Kidney glomerular epithelial cell (primary cell): ENCODE measurements at regions not wholly inside any gene's neighbourhood (a gene's known extent, or its start where the extent isn't known, plus 50 kb on each side); places are given as distances from the start of the nearest gene placed in this dataset.

Experiments
- DNase-seq: peaks from one replicate; lab custom pipeline; 2025; lab: John Stamatoyannopoulos, UW

- no peak for DNase-seq
Observed at GRCh38 chr2:198498516-198498915, 694.1 kb downstream of the PLCL1 start.

GRCh38 chr2:198498048-198498447, 693.7 kb downstream of the PLCL1 start:
- no peak for DNase-seq

GRCh38 chr2:198494931-198495330, 690.5 kb downstream of the PLCL1 start:
- DNase-seq, result no peak

- DNase-seq, result peak; percentile 7
Observed at GRCh38 chr2:198490748-198491147, 686.4 kb downstream of the PLCL1 start.

- DNase-seq, result no peak
Observed at GRCh38 chr2:198488964-198489363, 684.6 kb downstream of the PLCL1 start.

- no peak for DNase-seq
Observed at GRCh38 chr2:198483051-198483450, 678.7 kb downstream of the PLCL1 start.

GRCh38 chr2:198479065-198479464, 674.7 kb downstream of the PLCL1 start:
- no peak for DNase-seq

GRCh38 chr2:198478361-198478760, 674.0 kb downstream of the PLCL1 start:
- DNase-seq, result no peak

- no peak for DNase-seq
Observed at GRCh38 chr2:198476007-198476406, 671.6 kb downstream of the PLCL1 start.

GRCh38 chr2:198471291-198471690, 666.9 kb downstream of the PLCL1 start:
- DNase-seq, result no peak

GRCh38 chr2:198468136-198468535, 663.7 kb downstream of the PLCL1 start:
- DNase-seq, result no peak

GRCh38 chr2:198465970-198466369, 661.6 kb downstream of the PLCL1 start:
- DNase-seq, result no peak

GRCh38 chr2:198456418-198456817, 652.0 kb downstream of the PLCL1 start:
- DNase-seq, result no peak

- no peak for DNase-seq
Observed at GRCh38 chr2:198453866-198454265, 649.5 kb downstream of the PLCL1 start.

GRCh38 chr2:198452327-198452726, 647.9 kb downstream of the PLCL1 start:
- DNase-seq, result no peak

- DNase-seq, result no peak
Observed at GRCh38 chr2:198448789-198449188, 644.4 kb downstream of the PLCL1 start.

- DNase-seq, result no peak
Observed at GRCh38 chr2:198444800-198445287, 640.5 kb downstream of the PLCL1 start.

- DNase-seq, result no peak
Observed at GRCh38 chr2:198441901-198442300, 637.5 kb downstream of the PLCL1 start.

- DNase-seq, result no peak
Observed at GRCh38 chr2:198441246-198441645, 636.9 kb downstream of the PLCL1 start.

- no peak for DNase-seq
Observed at GRCh38 chr2:198440833-198441232, 636.4 kb downstream of the PLCL1 start.

GRCh38 chr2:198438331-198438730, 633.9 kb downstream of the PLCL1 start:
- no peak for DNase-seq

- no peak for DNase-seq
Observed at GRCh38 chr2:198424112-198424511, 619.7 kb downstream of the PLCL1 start.

- no peak for DNase-seq
Observed at GRCh38 chr2:198417836-198418235, 613.4 kb downstream of the PLCL1 start.

GRCh38 chr2:198414976-198415375, 610.6 kb downstream of the PLCL1 start:
- no peak for DNase-seq

- no peak for DNase-seq
Observed at GRCh38 chr2:198411936-198412335, 607.5 kb downstream of the PLCL1 start.
